Posterior vena cava (tissue), 2 donors: ENCODE measurements at regions not wholly inside any gene's neighbourhood (a gene's known extent, or its start where the extent isn't known, plus 50 kb on each side); places are given as distances from the start of the nearest gene placed in this dataset.
"Not testable (repeated sequence)": the region's sequence is repeated elsewhere in the genome, so short reads cannot be mapped to it uniquely, and the experiment has no call there.

Experiments used
- DNase-seq: peaks from one replicate; pipeline ENCODE4 v3.0.0-alpha.2; 2020; ENCODE audit warnings: low spot score
- intact Hi-C, 2 donors: fragments of 100-400 bp; cut with DNase I; formaldehyde crosslinking; loops; one replicate each; pipeline versions ENCODE4 v1.14.1 to v1.14.2; 2022 to 2023
- donor health status: DM: yes; HTN: yes; CAD: no.
- donor health status: DM: yes; HTN: yes; CAD: no.

DNA sequence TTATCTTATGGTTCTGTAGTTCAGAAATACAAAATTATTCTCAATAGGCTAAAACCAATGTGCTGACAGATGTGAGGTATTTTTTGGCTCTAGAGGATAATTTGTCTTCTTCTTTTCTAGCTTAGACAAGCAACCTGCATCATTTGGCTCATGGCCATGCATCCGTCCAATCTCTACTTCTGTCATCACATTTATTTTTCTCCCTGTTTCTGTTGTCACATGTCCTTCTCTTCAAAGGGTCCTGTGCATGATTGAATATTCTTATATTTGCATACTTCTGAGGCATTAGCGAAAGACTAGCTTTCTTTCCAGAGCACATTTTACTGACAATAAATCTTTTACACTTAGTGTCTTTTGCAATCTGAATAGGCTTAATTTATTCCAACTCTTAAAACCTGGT lies 564.7 kb downstream of the CDH10 start:
- no peak for DNase-seq
- intact Hi-C loops: no loop called here

- no peak for DNase-seq
Observed at GRCh38 chr5:24094081-24094679, 550.6 kb downstream of the CDH10 start.

DNA sequence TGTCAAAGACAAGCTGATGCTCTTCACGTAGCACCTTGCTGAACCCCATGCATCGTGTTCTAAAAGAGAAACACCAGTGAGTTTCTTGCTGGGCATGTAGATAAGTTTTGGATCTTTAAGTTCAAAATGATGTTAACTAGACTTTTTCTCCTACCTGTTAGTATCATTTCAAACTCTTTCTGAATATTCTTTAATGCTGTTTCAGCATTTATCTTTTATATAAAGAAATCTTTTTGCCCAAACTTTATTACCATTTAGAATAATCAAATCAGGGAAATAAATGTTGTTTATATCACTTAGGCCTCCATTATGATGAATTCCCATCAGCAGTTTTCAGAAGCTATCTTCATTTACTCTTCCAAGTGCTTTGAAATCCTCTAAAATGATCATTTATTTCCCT lies 542.8 kb downstream of the CDH10 start:
- intact Hi-C loops: no loop called here
- DNase-seq: no peak

More at GRCh38 chr5:24094081-24094679, 550.6 kb downstream of the CDH10 start:
- intact Hi-C loops: no loop called here

GRCh38 chr5:24103451-24104023 lies 541.2 kb downstream of the CDH10 start:
- intact Hi-C loops: no loop called here
- DNase-seq: no peak

DNA sequence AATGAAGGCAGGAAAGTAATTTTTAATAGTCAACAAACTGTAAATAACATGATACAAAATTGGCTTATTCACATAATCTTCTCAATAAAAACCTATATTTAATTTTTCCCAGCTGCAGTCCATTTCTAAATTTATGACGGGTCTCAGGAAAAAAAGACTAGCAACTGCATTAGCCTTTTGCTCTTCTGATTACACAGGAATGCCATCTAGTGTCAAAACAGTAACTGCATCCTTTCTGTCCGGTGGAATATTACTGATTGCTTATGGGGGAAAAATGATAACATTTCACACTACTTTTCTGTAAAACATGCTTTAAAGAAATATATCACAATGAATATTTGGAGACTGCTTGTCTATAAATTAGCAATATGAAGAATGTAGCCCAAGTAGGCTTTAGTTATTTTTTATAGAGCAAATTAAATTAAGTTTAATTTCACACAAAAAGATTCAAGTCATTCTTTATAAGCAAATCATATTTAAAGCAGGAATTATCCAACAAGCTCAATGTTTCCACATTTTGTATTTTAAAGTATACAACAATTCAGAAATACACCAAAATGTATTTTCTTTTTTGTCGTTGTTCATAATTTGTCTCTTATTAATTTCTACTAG lies 534.7 kb downstream of the CDH10 start:
- no peak for DNase-seq
- intact Hi-C loops: no loop called here

DNA sequence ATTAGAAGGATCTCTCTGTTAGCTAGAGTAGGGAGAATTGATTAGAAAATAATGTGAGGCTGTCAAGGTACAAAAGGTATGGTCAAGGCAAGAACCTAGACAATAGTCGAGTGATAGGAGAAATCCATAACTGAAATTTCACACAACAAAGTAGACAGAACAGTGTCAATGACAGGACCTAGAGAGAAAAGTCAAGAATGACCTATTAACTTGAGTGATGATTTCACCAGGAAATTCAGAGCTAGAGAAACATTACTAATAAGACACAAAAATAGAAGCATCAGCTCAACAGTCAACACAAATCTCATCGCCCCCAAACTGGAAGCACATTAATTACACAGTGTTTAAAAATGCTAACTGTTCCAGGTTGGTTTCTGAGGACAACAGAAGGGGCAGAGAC lies 532.4 kb downstream of the CDH10 start:
- DNase-seq: no peak
- intact Hi-C loops: no loop called here

GRCh38 chr5:24118351-24118750 lies 526.4 kb downstream of the CDH10 start:
- intact Hi-C loops: no loop called here
- no peak for DNase-seq

GRCh38 chr5:24135536-24135935 lies 509.2 kb downstream of the CDH10 start:
- DNase-seq: no peak
- intact Hi-C loops: no loop called here

DNA sequence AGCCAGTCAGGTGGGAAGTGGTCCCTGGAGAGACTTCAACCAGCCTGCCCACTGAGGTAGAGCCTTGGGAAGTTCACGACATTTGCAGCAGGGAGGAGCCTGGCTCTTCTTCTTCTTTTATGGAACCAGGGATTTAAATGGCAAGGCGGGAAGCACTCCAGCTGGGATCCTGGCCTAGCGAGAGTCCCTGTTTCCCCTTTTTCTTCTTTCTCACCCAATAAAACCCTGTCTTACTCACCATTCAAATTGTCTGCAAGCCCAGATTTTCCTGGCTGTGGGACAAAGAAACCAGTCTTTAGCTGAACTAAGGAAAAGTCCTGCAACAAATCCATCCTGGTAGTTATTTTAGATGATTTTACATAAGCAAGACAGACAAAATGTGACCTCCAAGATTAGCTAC lies 503.7 kb downstream of the CDH10 start:
- intact Hi-C loops: no loop called here
- peak; percentile 78 for DNase-seq

DNA sequence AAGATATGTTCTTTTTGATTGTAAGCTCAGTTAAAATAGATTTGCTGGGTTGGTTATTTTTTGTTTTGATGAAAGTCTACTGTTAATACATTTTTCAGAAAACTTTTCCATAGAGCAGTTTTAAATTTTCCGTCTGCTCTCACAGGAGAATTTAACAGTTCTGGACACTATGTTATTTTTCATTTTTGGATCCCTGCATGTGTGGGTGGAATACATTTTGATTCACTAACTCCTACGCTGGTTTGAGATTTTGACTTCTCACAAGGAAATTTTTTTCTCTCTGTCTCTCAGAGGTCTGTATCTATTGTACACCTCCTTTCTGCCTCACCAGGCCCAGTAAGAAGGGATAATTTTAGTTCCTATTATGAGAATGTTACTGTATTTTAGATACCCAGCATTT lies 502.4 kb downstream of the CDH10 start:
- intact Hi-C loops: no loop called here
- no peak for DNase-seq

GRCh38 chr5:24145806-24146205 lies 499.0 kb downstream of the CDH10 start:
- no peak for DNase-seq
- intact Hi-C loops: no loop called here

DNA sequence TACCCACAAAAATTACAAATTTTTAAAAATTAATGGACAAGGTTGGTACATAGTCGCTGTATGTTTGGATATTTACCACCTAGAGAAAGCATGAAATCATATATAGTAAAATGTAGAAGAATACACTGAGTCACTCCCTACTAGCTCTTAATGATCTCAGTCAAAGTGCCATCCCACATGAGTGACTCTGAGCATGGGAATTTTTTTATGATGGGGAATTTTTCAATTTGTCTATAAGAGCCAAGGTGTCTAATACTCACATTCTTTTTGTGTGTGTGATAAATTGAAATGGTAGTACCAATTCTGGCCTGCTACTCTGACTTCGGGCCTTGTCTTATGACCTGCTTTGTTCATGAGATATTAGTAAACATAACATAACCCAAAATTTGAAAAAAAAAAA lies 483.2 kb downstream of the CDH10 start:
- intact Hi-C loops: no loop called here
- DNase-seq: no peak

DNA sequence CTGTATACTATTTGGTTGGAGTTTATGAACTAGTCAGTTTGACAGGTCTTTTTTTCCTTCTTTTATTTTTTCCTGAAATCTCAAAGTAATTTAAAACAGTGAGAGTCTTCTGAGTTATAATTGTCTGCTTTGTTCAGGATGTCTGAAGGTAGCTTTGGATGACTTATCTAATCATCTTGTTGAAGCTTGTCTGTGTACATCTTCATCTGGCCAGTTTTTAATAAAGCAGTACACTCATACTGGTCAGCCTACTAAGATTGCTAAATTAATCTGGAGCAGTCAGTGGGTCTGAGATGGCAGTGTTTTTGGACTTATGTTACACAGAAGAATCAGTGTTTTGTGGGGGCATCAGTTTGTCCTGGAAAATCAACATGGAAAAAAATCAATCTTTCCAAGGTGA lies 482.4 kb downstream of the CDH10 start:
- DNase-seq: no peak

DNA sequence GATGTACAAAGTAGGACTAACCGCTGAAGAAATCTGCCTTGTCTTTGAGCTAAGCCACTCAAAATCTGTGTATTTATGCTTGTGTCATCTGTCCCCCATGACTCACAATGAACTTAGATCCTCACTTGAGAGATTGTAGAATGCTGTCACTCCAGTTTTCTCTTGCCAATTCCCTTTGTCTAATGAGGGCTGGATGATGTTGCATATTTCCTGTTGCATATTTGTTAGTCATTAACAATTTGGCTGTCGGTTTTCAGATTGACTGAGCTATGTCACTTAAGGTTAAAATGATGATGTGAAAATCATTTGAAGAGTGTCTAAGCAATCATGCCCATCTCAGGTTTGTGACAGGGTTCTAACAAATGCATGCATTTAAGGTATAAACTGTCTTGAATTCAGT lies 481.7 kb downstream of the CDH10 start:
- intact Hi-C loops: no loop called here
- no peak for DNase-seq

More for the DNA sequence above, 482.4 kb downstream of the CDH10 start:
- intact Hi-C loops: no loop called here

DNA sequence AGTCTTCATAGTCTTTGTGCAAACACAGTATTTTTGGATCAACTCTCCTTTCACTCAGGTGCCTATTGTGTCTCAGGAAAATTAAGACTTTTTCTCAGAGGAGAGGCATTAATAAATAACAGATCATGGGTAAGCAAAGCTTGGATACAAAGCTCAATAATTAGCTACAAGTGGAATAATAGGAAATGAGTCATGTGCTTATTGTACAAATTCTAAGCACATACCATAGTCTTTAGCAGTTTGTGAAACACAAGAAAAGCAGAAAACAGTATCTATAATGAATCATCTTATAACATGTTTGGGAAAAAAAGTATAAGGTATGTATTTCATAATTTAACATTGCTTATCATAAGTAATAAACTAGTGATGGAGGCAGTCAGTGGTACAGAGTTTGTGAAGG lies 477.0 kb downstream of the CDH10 start:
- intact Hi-C loops: no loop called here

DNA sequence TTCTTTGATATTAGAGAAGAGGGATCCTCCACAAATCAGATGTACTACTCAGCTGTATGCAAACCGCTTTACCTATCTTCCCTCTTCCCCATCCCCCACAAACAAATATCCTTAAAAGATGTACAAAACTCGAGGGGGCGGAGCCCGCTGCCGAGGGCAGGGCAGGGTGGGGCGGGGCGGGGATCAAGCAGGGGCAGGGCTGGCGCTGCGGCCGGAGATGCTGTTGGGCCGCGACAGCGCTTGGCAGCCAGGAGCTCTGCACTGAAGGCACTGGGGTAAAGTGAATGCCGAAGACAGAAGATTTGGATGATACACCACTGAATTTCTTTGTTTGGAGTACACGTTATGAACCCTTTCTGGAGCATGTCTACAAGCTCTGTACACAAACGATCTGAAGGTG lies 474.8 kb downstream of the CDH10 start:
- no peak for DNase-seq
- intact Hi-C loops: no loop called here

More for the DNA sequence above, 477.0 kb downstream of the CDH10 start:
- DNase-seq: no peak

DNA sequence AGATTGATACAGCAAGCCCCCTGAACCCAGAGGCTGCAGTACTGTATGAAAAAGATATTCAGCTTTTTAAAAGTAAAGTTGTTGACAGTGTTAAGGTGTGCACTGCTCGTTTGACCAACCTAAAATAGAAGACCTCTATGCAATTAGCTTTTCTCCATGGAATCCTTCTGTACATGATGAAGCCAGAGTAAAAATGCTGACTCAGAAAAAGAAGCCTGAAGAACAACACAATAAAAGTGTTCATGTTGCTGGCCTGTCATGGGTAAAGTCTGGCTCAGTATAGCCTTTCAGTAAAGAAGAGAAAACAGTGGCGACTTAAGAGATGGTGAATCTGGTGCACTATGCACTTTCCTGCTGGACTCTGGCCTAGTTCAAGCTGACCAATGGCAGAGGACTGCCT lies 473.8 kb downstream of the CDH10 start:
- intact Hi-C loops, DNase-seq: not testable (repeated sequence)

GRCh38 chr5:24177821-24178220 lies 467.0 kb downstream of the CDH10 start:
- DNase-seq: no peak
- intact Hi-C loops: no loop called here

- intact Hi-C loops: no loop called here
- no peak for DNase-seq
Observed at GRCh38 chr5:24183981-24184380, 460.8 kb downstream of the CDH10 start.

GRCh38 chr5:24188216-24188925 lies 456.4 kb downstream of the CDH10 start:
- DNase-seq: no peak
- intact Hi-C loops: no loop called here

GRCh38 chr5:24196789-24197188 lies 448.0 kb downstream of the CDH10 start:
- intact Hi-C loops: no loop called here
- DNase-seq: no peak
